HG03095 (cell line): ENCODE measurements at regions not wholly inside any gene's neighbourhood (a gene's known extent, or its start where the extent isn't known, plus 50 kb on each side); places are given as distances from the start of the nearest gene placed in this dataset.

Experiments
- ATAC-seq: cut with Tn5 transposase; IDR thresholded peaks from one replicate; pipeline ENCODE4 v1.9.1; 2021; ENCODE audit warnings: moderate library complexity; ENCODE audit not compliant: unreplicated experiment

GRCh38 chr4:171759274-171759673 is 53.9 kb upstream of the GALNTL6 start:
- no peak for ATAC-seq

GRCh38 chr4:171751538-171751937 is 61.7 kb upstream of the GALNTL6 start:
- ATAC-seq: no peak

GRCh38 chr4:171746418-171746817 is 66.8 kb upstream of the GALNTL6 start:
- no peak for ATAC-seq

GRCh38 chr4:171742436-171742835 is 70.8 kb upstream of the GALNTL6 start:
- no peak for ATAC-seq

GRCh38 chr4:171727185-171727584 is 86.0 kb upstream of the GALNTL6 start:
- no peak for ATAC-seq

GRCh38 chr4:171721937-171722336 is 91.3 kb upstream of the GALNTL6 start:
- no peak for ATAC-seq

- no peak for ATAC-seq
Measured at GRCh38 chr4:171719691-171720090, 93.5 kb upstream of the GALNTL6 start.

GRCh38 chr4:171718665-171719064 is 94.5 kb upstream of the GALNTL6 start:
- ATAC-seq: no peak

GRCh38 chr4:171718069-171718468 is 95.1 kb upstream of the GALNTL6 start:
- no peak for ATAC-seq

GRCh38 chr4:171717231-171717741 is 95.9 kb upstream of the GALNTL6 start:
- no peak for ATAC-seq

- no peak for ATAC-seq
Measured at GRCh38 chr4:171715973-171716372, 97.2 kb upstream of the GALNTL6 start.

- ATAC-seq: no peak
Measured at GRCh38 chr4:171714791-171715454, 98.3 kb upstream of the GALNTL6 start.

- ATAC-seq: no peak
Measured at GRCh38 chr4:171710743-171711142, 102.5 kb upstream of the GALNTL6 start.

GRCh38 chr4:171676555-171677215 is 136.5 kb upstream of the GALNTL6 start:
- peak; percentile 98 for ATAC-seq

- no peak for ATAC-seq
Measured at GRCh38 chr4:171674781-171675180, 138.4 kb upstream of the GALNTL6 start.

- no peak for ATAC-seq
Measured at GRCh38 chr4:171668403-171668802, 144.8 kb upstream of the GALNTL6 start.

GRCh38 chr4:171667906-171668305 is 145.3 kb upstream of the GALNTL6 start:
- ATAC-seq: no peak

- no peak for ATAC-seq
Measured at GRCh38 chr4:171651071-171651470, 162.1 kb upstream of the GALNTL6 start.

GRCh38 chr4:171650543-171650942 is 162.7 kb upstream of the GALNTL6 start:
- ATAC-seq: peak; percentile 75

- no peak for ATAC-seq
Measured at GRCh38 chr4:171648926-171649325, 164.3 kb upstream of the GALNTL6 start.

- ATAC-seq: no peak
Measured at GRCh38 chr4:171646984-171647383, 166.2 kb upstream of the GALNTL6 start.

GRCh38 chr4:171644430-171645057 is 168.7 kb upstream of the GALNTL6 start:
- ATAC-seq: peak; percentile 64
